NCI-H2196 treated with DMSO at 0.1 percent for 48 hours (cell line): ENCODE measurements at regions not wholly inside any gene's neighbourhood (a gene's known extent, or its start where the extent isn't known, plus 50 kb on each side); places are given as distances from the start of the nearest gene placed in this dataset.
A peak's percentile ranks its signal among the peaks of the same experiment; 100 is the strongest.

Experiments used
- DNase-seq: peaks from one replicate; lab custom pipeline; 2025; ENCODE audit not compliant: unreplicated experiment; lab: John Stamatoyannopoulos, UW

DNA sequence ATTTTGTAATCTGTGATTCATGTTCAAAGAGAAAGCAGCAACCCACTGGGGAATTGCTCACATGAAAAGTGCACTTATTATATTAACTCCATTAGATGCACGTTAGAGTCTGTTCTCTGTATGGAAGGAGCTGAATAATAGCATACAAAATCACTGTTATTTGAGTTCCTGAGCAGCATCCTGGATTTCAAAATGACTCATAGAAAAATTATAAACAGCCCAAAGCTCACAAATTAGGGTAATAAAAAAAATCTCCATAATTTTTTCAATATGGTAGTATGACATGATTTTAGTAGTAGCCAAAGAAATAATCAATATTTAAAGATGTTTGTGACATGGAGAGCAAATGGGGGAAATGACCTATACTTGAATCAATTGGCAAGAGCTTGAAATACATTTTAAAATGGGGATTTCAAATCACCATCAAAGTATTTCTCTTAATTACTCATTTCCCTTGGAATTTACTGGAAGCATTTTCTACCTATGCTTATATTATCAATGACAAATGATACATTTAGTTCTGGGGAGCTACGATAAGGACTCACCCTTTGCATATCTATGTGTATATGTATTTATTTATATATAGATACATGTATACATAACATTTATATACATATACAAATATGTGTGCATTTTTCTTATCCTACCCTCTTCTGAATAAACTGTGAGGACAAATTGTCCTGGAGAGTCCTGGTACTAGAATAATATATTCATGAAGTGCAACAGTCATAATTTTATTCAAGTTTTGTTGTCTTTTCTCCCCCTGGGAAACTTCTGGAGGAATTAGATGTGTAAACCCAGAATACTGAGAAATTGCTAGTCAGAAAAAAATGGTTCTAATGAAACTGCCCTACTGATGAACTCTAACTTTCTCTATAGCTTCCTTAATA, 116.3 kb downstream of the RPL22L1 start:
- no peak for DNase-seq

DNA sequence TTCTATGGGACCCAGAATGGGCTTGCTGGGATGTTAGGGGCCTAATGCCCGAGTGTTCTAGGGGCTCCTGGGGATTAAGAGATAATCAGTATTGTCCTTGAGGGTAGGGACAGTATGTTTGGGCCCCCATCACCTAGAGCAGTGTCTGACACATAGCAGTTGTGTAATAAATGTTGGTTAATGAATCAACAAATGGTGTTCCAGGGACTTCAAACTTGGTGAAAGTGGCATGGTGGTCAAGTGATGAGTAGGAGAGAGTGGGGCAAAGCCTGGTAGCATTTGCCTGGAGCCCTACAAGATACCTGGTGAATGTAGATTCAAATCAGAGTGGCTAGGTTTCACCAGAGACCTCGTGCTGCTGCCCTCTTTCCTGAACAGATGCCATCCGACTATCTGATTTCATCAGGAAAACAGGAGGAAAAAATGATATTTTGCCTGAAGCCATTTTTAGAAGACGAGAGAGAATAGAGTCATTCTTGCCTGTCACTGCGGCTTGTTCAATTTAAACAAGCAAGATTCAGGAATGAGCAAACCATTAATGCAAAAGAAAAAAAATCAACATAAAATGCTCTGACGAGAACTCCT, 117.3 kb downstream of the RPL22L1 start:
- no peak for DNase-seq

DNA sequence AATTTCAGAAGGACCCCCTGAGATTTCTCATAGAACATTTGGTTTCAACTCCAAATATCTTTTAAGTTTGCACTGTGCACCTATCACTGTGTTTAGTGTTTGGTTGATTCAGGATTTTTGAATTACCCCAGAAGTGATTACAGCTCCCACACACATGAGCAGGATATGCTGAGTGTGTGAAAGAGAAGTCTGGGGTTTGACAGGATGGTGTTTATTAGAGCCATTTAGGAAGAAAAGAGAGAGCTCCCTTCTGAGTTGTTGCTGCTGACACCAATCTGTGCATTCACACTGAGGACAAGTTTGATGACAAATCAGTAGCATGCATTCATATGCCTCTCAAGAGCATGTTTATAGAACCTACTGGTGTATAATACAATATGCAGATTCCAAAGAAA, 118.1 kb downstream of the RPL22L1 start:
- no peak for DNase-seq

DNA sequence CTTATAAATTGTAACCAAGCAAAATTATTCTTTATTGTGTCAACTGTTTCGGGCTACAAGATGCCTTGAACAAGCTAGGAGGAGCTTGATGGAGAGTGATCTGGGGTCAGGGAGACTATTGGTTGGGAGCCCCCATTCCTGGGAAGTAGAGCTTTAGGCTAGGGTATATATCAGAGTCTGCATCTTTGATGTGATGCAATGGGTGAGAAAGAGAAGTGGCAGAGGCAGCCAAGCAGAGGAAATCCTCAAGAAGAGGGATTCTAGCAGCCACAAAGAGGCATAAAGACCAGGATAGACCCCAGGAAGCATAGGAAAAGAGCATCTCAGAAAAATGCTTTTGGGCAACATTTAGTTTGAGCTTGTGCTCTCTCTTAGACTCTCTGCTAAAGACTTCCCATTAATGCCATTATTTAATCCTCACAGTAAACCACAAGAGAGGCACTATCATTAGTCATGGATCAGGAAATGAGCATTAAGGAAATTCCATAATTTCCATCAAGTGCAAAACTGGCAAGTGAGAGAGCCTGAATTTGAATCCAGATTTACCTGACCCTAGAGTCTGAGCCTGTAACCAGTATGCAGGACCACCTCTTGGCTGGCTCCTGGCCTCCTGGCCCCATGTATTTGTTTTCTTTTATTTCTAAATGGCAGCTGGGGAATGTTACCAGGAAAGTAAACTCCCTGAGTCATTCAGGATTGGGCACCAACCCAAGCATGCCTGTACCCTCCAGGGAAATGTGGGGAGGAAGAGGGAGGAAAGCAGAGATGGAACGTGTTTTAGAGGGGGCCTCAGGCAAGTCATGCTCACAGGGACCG, 118.7 kb downstream of the RPL22L1 start:
- DNase-seq, result no peak

DNA sequence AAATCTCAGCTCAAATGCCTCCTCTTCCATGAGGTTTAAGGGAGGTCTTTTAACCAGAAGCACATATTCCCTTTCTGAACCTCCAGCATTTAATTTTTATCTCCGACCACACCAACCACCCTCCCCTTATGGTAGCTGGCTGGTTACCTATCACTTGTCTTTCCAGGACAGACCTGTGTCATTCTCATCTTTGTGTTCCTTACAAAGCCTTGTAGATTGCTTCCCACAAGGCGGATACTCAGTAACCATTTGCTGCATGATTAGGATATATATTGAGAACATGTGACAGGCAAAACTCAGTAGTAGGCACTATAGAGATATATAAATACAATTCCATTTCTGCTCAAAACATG, 119.5 kb downstream of the RPL22L1 start:
- no peak for DNase-seq

DNA sequence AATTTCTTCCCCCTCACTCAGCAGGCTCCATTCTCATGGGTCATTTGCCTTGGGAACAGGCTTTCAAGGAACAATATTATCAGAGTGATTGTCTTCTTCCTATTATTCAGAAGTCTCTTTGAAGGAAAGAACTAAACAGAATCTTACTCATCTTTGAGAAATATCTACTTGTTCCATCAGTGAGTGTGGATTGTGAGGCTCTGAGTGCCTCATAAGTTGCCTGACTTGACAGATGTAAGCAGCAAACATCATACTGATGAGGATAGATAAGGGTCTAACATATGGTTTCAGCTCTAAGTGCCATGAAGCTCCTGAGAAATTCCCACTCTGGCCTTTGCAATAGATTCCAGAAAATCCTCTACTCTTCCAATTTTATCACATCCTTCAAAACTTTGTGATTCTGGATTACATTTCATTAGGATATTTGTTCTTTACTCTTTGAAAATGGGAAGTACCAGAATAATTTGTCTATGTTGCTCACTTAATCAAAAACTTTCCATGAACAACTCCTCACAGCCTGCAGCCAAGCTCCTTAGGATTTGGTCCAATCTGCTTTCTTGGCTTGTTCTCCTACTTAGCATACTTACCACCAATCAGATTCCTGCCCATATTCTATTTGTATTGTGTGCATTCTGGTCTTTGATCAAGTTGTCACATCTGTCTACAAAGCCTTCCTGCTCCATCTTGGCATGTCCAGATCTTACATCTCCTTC, 120.1 kb downstream of the RPL22L1 start:
- no peak for DNase-seq

DNA sequence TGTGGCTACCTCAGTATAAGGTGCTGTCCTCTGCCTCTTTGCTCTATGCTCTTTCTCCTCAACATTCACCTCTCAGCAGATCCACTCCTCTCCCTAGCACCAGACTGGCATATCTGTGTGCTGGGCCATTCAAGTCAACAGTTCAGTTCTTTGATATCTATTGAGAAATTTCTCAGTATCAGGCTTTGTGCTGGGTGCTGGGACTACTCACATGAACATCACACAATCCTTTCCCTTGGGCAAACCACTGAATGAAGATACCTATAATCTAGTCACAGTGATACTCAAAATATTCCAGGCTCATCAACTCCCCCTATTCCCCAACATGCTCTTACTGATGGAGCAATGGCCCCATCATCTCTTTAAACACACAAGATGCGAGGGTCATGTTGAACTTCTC, 120.8 kb downstream of the RPL22L1 start:
- DNase-seq, result no peak

DNA sequence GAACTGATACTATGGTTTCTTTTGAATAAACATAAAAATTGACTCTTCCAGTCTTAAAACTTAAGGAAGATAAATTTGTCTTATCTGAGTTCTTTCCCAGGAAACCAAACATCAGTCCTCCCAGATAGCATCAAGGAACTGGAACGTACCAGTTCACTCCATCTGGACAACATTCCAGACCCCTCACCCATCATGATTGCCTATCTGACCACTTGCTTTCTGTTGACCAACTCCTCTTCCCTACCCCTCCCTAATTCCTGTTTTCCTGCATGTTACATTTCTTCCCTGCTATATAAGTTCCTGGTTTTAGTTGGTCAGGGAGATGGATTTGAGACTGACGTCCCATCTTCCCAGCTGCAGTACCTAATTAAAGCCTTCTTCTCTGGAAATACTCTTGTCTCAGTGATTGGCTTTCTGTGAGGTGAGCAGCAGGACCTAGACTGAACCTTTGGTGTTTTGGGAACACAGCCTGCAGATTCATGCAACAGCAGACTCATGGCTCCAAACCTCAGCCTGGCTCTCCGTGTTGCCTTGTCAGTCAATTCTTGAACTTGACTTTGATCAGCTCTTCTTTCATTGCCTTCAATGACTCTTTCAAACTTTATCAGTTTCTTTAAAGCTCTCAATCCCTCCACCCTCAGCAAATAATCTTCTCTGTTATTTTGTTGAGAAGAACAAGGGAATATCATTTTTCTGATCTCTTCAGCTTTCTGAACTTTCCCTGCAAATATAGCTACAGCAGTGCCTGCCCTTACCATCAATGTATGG, 123.6 kb downstream of the RPL22L1 start:
- DNase-seq, result no peak

DNA sequence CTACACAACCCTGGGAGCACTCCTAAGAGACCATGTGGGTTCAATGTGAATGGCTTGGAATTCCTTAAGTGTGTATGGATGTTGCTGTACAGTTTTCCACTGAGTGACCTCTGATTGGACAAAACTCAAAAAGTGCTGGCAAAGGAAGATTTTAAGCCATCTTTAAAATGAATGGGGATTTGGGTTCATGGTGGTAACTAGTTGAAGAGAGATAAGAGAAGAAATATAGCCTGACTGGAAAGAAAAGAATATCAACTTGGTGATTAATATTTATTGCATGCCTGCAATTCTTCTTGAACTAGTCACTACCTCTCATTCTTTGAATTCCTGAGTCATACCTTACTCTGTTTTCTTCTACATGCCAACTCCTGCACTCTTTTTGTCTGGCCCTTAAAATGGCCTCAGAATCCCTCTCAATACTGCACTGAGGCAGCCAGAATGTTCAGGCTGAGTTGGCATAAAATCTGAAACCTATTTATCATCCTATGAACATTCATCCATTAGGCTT, 124.7 kb downstream of the RPL22L1 start:
- DNase-seq, result no peak

DNA sequence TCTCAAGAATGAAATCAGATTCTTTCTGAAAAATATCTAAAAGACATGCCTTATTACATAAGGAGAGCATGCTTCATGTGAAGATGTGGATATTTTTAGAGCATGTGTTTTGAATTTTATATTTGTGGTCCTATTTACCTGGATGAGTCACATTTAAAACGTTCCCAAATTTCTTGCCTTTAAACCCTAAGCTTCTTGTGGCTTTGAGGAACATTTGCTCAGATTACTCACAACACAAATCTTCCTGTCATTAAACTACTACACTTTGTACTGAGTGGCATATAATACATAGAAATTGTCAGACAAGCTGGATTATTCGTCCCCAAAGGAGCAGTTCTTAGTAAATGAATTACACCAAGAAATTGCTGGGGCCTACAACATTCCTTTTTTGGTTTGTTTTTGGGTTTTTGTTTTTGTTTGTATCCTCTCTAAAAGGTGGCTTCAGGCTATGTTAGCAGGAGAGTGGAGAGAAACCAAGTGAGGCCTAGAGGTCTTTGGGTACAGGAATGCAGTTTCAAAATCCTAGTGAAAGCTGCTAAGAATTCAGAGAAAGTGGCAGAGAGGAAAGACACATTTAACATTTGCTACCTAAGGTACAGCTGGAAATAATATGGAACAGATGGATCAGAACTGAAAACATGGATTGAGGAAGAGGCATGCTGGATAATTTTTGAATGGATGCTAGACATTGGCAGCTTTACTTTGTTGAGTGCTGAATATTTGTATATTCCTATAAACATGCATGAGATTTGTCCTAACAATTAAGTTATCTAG, 128.1 kb downstream of the RPL22L1 start:
- no peak for DNase-seq

DNA sequence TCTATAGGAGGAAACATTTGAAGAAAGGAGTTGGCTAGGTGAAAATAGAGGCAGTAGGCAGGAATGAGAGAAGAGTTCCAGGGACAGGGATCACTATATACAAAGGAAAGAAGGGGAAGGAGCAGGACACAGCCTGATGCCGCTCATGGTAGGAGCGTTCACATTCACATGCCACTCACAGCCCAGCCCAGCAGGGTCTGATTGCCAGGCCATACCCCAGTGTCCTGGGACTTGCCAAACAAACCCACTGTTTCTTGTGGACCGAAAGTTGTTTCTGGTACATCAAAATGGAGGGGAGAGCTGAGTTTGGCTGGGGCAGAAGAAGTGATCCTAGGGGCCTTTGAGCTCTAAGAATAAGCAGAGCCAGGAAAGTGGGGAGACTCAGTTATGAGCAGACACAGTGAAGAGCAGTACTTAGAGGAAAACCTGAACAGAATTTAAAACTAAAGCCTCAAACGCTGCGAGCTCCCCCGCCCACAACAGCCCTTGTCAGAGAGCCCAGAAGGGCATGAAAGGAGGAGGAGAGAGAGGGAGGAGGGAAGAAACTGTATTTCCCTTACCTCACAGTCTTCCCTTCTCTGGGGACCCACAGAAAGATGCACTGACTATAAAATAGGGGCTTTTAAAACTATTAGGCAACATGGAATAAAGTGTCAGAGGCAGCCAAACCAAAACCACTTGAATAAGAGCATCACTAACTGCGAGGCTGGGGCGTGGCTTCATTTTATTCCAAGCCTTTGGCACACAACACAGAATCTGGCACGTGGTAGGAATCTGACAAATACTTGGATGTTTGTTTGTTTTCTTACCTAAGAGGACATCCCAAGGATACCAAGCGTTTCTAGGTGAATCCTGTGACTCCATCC, 129.0 kb downstream of the RPL22L1 start:
- peak; percentile 52 for DNase-seq

DNA sequence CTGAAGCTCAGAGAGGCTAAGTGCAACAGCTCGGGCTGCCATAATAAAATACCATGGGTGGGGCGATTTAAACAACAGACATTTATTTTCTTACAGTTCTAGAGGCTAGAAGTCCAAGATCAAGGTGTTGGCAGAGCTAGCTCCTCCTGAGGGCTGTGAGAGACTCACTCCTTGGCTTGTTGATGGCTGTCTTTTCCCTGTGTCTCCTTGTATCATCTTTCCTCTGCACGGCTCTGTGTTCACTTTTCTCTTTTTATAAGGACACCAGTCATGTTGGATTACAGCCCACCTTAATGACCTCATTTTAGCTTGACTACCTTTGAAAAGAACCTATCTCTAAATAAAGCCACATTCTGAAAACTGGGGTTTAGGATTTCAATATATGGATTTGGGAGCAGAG, 129.7 kb downstream of the RPL22L1 start:
- DNase-seq, result no peak

DNA sequence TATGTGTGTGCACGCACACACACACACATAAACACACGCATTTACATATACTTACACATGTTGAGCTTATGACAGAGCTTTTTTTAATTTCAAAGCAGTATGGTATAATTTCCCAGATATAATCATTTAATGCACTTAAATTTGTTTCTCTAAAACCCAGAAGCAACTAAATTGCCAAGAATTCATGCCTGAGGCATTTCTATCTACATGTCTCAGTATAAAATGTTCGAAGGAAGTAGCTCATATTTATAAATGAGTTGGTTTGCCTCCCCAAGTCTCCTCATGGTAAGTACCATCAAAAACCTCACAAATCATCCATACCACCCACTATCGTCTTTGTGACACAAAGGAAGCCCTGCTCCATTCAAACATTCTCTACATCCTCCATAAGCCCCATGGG, 130.6 kb downstream of the RPL22L1 start:
- no peak for DNase-seq

DNA sequence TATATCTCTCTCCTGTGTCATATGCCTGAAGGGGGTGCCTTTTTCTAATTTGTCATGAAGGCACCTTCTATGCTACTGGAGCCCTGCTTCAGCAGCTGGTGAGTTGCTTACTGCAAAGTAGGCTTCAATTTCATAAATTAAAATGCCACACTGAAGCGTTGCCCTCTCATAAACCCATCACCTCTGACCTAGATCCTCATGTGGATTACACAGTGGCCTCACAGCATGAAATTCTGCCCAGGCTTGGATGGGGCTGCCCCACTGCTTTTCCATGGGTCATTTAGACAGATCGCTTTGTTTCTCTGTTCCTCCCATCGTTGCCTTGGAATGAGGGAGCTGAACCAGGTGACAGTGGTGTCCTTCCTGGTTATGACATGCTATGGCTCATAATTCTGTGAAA, 131.2 kb downstream of the RPL22L1 start:
- no peak for DNase-seq

DNA sequence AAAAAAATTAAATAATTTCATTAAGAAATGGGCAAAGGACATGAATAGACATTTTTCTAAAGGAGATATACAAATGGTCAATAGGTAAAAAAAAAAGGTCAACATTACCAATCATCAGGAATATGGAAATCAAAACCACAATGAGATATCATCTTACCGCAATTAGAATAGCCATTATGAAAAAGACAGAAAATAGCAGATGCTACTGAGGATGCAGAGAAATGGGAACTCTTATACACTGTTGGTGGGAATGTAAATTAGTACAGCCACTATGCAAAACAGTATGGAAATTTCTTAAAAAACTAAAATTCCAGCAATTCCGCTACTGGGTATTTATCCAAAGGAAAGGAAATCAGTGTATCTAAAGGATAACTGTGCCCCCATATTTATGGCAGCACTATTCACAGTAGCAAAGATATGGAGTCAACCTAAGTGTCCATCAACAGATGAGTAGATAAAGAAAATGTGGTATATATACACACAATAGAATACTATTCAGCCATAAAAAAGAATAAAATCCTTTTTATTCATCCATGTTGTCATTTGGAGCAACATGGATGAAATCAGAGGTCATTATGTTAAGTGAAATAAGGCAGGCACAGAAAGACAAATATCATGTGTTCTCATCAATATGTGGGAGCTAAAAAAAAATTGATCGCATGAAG, 132.4 kb downstream of the RPL22L1 start:
- no peak for DNase-seq

DNA sequence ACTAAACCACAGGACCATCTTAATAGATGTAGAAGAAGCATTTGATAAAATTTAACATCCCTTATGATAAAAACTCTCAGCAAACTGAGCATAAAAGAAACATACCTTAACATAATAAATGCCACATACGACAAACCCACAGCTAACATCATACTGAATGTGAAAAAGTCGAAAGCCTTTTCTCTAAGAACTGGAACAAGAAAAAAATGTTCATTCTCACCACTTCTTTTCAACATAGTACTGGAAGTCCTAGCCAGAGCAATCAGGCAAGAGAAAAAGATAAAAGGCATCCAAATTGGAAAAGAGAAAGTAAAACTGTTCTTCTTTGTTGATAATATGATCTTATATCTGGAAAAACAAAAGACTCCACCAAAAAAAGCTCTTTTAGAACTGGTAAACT, 134.2 kb downstream of the RPL22L1 start:
- DNase-seq, result no peak

DNA sequence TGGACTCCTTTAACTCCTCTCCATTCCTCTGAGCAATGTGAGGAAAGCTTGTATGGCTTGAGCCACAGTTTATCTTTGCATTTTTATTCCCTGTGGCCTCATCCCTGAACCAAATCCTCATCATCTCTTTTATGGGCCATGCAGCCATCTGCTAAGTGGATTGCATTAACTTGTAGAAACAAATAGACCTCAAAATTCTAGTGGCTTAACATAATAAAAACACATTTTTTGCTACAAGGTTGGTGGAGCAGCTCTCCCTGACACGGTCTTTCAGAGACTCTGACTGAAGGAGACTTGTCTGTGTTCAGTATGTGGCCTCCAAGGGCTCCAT, 135.3 kb downstream of the RPL22L1 start:
- DNase-seq, result no peak

DNA sequence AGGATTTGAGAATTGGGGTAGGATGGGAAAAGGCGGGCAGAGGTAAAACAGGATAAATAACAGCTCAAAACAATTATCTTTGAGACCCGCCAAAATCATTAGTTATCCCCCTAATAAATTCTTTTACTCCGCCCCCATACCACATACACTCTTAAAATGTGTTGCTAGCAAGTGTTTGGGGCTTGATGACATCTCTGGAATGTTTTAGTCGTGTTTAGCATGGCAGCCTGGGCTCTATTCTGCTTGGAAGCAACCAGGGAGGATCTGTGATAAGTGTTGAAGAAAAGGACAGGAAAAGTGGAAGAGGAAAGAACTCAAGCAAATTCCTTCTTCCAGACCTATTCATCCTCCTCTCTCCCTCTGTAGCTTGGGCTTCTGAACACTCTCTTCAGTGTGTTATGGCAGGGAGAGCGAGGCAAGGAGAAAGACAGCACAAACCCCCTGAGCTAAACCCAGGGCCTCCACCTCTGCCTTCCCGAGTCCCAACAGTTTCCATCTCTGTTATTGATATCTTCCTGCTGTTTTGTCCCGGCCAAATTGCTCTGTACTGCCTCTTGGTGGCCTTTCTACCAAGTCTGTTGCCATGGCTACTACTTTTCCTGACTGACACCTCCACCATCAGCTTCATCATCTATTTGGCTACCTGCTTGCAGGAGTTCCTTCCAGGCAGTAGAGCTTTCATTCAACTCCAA, 135.8 kb downstream of the RPL22L1 start:
- no peak for DNase-seq
